OCI-LY1 (cell line): ENCODE measurements at regions not wholly inside any gene's neighbourhood (a gene's known extent, or its start where the extent isn't known, plus 50 kb on each side); places are given as distances from the start of the nearest gene placed in this dataset.

ENCODE experiments used
- CTCF ChIP-seq: fragments of 200-600 bp; sonication (generic), shearing (Covaris generic); IDR thresholded peaks from 2 replicates; pipeline ENCODE4 v1.5.1; 2017; ENCODE audit warnings: mild to moderate bottlenecking, antibody characterized with exemption, low read length, moderate library complexity, mixed read lengths
- EZH2 ChIP-seq: fragments of 200-600 bp; sonication (generic), shearing (Covaris generic); IDR thresholded peaks from 2 replicates; pipeline ENCODE4 v1.8.0; 2017; ENCODE audit warnings: borderline replicate concordance, mixed run types, mild to moderate bottlenecking, antibody characterized with exemption, low read length, moderate library complexity, mixed read lengths

GRCh38 chr10:33010132-33011037 lies 52.4 kb upstream of the ITGB1 start:
- no peak for TF ChIP-seq CTCF
- no peak for TF ChIP-seq EZH2
